ENCODE measurements at regions not wholly inside any gene's neighbourhood (a gene's known extent, or its start where the extent isn't known, plus 50 kb on each side); places are given as distances from the start of the nearest gene placed in this dataset.

GRCh38 chr4:166415749-166416148 lies 542.7 kb downstream of the TLL1 start:
- ChIA-PET CTCF (no interaction called here), POLR2A (no interaction called here)
- TF ChIP-seq ZNF10 (tag by site-specific recombination; IDR thresholded peaks at IDR 0.05) (no peak), ZNF132 (tag by site-specific recombination; IDR thresholded peaks at IDR 0.05; ENCODE audit: borderline replicate concordance) (no peak), ZNF169 (tag by site-specific recombination; IDR thresholded peaks at IDR 0.05) (no peak), ZNF548 (tag by site-specific recombination; IDR thresholded peaks at IDR 0.05) (no peak), ZNF518A (tag by site-specific recombination; conservative IDR thresholded peaks at IDR 0.05; ENCODE audit: low read depth) (no peak), ZNF654 (tag by site-specific recombination; IDR thresholded peaks at IDR 0.05; ENCODE audit: low read depth) (no peak), ZNF114 (tag by site-specific recombination; IDR thresholded peaks at IDR 0.05) (no peak), ZNF146 (tag by site-specific recombination; IDR thresholded peaks at IDR 0.05) (no peak), TSHZ1 (tag by site-specific recombination; IDR thresholded peaks at IDR 0.05; ENCODE audit: borderline replicate concordance) (no peak)
- Histone ChIP-seq H3K36me3 (ENCODE audit: control insufficient read depth in 2 of 2, insufficient read depth in 1 of 2, low read length in 2 of 2) (no peaks in the 10 kb centered on the region), H3K27ac (ENCODE audit: extremely low read depth, low read depth, low read length) (no peak overlapping the region), H3K4me1 (ENCODE audit: control insufficient read depth, insufficient read depth, low read length) (no peaks in the 10 kb centered on the region), H3K4me3 (ENCODE audit: low read depth, low read length) (no peak overlapping the region), H3K9me3 (ENCODE audit: control insufficient read depth, insufficient read depth, low read depth, low read length) (no peaks in the 10 kb centered on the region)

- Histone ChIP-seq H3K36me3 (ENCODE audit: control insufficient read depth in 2 of 2, insufficient read depth in 1 of 2, low read length in 2 of 2) (no peaks in the 10 kb centered on the region), H3K4me1 (ENCODE audit: control insufficient read depth, insufficient read depth, low read length) (no peaks in the 10 kb centered on the region), H3K9me3 (ENCODE audit: control insufficient read depth, insufficient read depth, low read depth, low read length) (no peaks in the 10 kb centered on the region), H3K4me3 (ENCODE audit: low read depth, low read length) (no peak overlapping the region), H3K27ac (ENCODE audit: extremely low read depth, low read depth, low read length) (no peak overlapping the region)
- POLR2A ChIA-PET = no interaction called here
- CTCF ChIA-PET = no interaction called here
- TF ChIP-seq ZNF18 (tag by site-specific recombination; IDR thresholded peaks at IDR 0.05) = no peak
- no peak for TF ChIP-seq GLI2 (tag by site-specific recombination; IDR thresholded peaks at IDR 0.05; ENCODE audit: borderline replicate concordance, low read depth)
- no peak for TF ChIP-seq ZNF624 (tag by site-specific recombination; IDR thresholded peaks at IDR 0.05)
- TF ChIP-seq ZNF266 (tag by site-specific recombination; IDR thresholded peaks at IDR 0.05; ENCODE audit: low read depth) = no peak
- no peak for TF ChIP-seq ZBTB44 (tag by site-specific recombination; IDR thresholded peaks at IDR 0.05)
- TF ChIP-seq BCL11B (tag by site-specific recombination; IDR thresholded peaks at IDR 0.05; ENCODE audit: low read depth) = no peak
- TF ChIP-seq ZNF670 (tag by site-specific recombination; IDR thresholded peaks at IDR 0.05; ENCODE audit: low read depth) = no peak
Observed at GRCh38 chr4:166421556-166422156, 548.6 kb downstream of the TLL1 start.
